Activated naive CD8-positive, alpha-beta T cell treated with anti-CD3 and anti-CD28 coated beads, Interleukin-2, amount 50 U/mL, for 24 hours (primary cell): ENCODE measurements at regions not wholly inside any gene's neighbourhood (a gene's known extent, or its start where the extent isn't known, plus 50 kb on each side); places are given as distances from the start of the nearest gene placed in this dataset.
"Not testable (repeated sequence)": the region's sequence is repeated elsewhere in the genome, so short reads cannot be mapped to it uniquely, and the experiment has no call there.

Source experiments
- ATAC-seq: fragments of 150-1000 bp; cut with Tn5 transposase; one replicate; pipeline ENCODE4 v1.10.0; 2021
- DNase-seq: peaks from one replicate; pipeline ENCODE4 v3.0.0; 2021
- H3K27ac Mint-ChIP-seq: one replicate; pipeline ENCODE4 v1.8.0; 2021; ENCODE audit warnings: mild to moderate bottlenecking, mixed read lengths
- H3K27me3 Mint-ChIP-seq: one replicate; pipeline ENCODE4 v1.8.0; 2021; ENCODE audit warnings: mixed read lengths
- H3K36me3 Mint-ChIP-seq: one replicate; pipeline ENCODE4 v1.8.0; 2021; ENCODE audit warnings: low read depth, mixed read lengths
- H3K4me1 Mint-ChIP-seq: one replicate; pipeline ENCODE4 v1.8.0; 2021; ENCODE audit warnings: mixed read lengths
- H3K4me3 Mint-ChIP-seq: one replicate; pipeline ENCODE4 v1.8.0; 2021; ENCODE audit warnings: mild to moderate bottlenecking, moderate library complexity, mixed read lengths
- H3K9me3 Mint-ChIP-seq: one replicate; pipeline ENCODE4 v1.8.0; 2021; ENCODE audit warnings: mixed read lengths

DNA sequence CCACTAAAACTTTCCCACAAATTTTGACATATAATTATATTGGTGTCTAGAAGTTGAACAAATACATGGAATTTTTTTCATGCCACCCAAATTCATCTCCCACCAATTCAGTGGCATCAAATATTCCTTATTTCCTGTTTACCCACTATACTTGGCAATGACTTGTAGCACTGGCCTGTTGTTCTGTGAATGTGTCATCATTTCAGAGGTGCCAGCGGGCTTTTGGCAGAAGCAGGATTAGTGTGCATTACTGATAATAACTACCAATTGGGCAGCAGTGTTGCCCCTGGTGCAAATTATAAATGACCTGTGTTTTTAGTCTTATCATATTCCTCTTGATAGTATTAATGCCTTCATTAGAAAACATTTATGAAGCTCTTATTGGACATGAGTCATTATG, 121.3 kb downstream of the TFAP2B start:
- Mint-ChIP-seq H3K27ac (no peak overlapping the region), H3K4me3 (no peak overlapping the region), H3K4me1 (no peaks in the 10 kb centered on the region), H3K9me3 (peaks cover 6% of the 10 kb centered on the region), H3K36me3 (no peaks in the 10 kb centered on the region), H3K27me3 (no peaks in the 10 kb centered on the region)
- ATAC-seq (no peak), DNase-seq (no peak)

DNA sequence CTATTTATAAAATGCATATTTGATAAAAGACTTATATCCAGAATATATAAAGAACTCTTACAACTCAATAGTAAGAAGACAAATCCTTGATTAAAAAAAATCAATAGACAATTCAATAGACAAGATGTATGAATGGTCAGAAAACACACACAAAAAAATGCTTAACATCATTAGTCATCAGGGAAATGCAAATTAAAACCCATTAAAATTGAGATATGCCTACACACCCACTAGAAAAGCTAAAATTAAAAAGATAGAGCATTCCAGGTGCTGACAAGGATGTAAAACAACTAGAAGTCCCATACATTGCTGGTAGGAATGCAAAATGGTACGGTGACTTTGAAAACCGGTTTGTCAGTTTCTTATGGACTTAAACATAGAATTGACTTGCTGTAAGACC, 127.1 kb downstream of the TFAP2B start:
- no peak for ATAC-seq
- DNase-seq, result no peak
- no peak overlapping the region for H3K27ac Mint-ChIP-seq
- H3K36me3 Mint-ChIP-seq, result no peaks in the 10 kb centered on the region
- H3K4me1 Mint-ChIP-seq, result no peaks in the 10 kb centered on the region
- H3K4me3 Mint-ChIP-seq, result no peak overlapping the region
- no peaks in the 10 kb centered on the region for H3K27me3 Mint-ChIP-seq
- peaks cover 6% of the 10 kb centered on the region for H3K9me3 Mint-ChIP-seq

DNA sequence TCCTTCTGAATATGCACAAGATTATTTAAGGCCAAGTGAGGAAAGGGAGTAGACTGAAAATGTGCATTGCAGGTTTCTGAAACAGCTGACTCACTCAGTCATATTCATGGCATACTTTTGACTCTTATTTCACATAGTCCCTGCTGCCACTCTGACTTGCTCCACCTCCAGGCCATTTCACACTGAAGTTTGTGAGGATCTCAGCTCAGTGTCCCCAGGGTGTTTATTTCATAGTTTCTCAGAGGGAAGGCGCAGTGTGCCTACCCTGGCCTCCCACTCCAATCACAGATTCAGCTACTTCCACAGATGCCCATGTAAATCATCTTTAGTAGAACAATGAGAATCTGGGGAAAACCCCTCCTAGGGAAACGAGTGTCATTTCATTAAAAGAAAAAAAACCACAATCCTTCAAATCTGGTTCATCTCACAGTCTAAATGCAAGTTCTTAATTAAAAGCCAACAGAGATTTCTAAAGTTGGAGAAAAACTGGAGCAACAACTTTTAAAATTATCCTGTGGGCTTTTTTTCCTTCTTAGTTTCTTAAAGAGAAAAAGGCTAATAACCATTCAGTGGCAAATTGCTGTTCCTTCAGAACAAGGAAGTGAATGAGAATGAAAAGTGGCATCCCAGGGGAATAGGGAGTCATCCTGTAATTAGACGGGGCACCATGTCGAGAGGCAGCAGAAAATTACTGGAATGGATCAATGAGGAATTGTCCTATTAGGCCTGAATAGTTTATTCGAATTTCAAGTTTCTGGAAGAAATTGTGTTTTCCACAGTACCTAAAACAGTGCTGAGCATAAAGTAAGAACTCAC, 133.6 kb downstream of the TFAP2B start:
- Mint-ChIP-seq H3K27me3 (no peaks in the 10 kb centered on the region), H3K4me1 (no peaks in the 10 kb centered on the region), H3K4me3 (no peak overlapping the region), H3K36me3 (no peaks in the 10 kb centered on the region), H3K9me3 (peaks cover 4% of the 10 kb centered on the region), H3K27ac (no peak overlapping the region)
- no peak for DNase-seq
- no peak for ATAC-seq

DNA sequence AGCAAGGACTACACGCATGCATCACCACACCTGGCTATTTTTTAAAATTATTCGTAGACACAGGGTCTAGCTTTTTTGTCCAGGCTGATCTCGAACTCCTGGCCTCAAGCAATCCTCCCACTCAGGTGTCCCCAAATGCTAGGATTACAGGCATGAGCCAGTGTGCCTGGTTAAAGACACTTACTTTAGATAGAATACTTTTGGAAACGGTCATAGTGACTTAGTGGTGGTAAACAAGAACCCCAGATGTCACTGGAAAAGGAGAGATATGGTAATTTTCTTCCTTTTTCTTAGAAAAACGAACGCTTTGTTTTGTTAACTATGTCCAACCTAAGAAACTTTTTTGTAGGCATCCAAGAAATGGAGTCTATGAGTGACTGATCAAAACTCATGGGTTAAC, 137.3 kb downstream of the TFAP2B start:
- Mint-ChIP-seq H3K4me3 (no peak overlapping the region), H3K36me3 (no peaks in the 10 kb centered on the region), H3K27me3 (no peaks in the 10 kb centered on the region), H3K9me3 (no peaks in the 10 kb centered on the region), H3K27ac (no peak overlapping the region), H3K4me1 (no peaks in the 10 kb centered on the region)
- ATAC-seq, result no peak
- DNase-seq, result no peak

DNA sequence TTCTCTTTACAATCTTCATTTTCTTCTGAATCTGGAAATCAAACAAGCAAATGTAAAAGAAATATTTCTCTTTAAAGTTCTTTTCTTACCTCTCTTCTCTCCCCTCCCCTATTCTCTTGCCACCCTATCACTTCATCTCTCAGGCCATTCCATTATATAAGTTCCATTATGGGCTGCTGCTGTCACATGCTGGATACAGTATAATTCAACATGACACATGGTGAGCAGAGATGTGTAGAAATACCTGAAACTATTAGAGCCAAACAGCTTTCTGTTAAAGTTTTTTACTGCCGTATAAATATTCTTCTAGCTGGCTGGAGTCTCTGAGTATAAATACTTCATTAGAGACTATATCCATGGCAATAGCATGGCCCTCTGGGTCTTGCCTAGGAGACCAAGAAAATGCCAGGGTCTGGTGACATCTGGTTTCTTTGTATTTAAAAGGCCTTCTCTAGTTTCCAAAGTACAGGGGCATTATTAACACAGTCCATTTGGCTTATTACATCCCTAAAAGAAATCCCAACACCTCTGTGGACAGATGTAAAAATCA, 139.6 kb downstream of the TFAP2B start:
- Mint-ChIP-seq H3K4me3 (no peak overlapping the region), H3K4me1 (no peaks in the 10 kb centered on the region), H3K27ac (no peak overlapping the region), H3K27me3 (no peaks in the 10 kb centered on the region), H3K36me3 (no peaks in the 10 kb centered on the region), H3K9me3 (no peaks in the 10 kb centered on the region)
- DNase-seq, result no peak
- no peak for ATAC-seq

DNA sequence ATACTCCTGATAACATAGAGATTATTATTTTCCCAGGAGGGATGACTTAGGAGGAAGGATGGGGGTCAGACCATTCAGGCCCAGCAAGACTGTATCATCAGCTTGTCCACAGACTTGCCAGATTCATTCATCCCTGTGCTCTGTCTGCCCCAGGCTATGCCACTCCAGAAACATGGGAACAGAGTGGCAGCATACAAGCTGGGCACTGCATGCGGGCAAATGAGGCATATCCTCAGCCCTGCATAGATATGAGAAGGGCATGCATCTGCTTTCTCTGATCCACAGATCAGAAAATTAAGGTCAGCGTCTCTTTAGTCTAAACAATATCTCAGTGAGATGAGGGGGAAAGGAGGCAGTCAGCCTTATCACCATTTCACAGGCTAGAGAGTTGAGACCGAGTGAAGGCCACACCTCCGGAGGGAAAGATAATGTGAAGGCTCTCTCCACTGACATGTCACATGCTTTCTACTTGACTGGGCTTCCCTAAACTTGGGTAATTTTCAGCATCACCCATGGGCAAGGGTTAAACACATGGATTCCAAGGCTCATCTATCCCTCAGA, 140.5 kb downstream of the TFAP2B start:
- H3K9me3 Mint-ChIP-seq, result no peaks in the 10 kb centered on the region
- no peaks in the 10 kb centered on the region for H3K4me1 Mint-ChIP-seq
- H3K27ac Mint-ChIP-seq, result no peak overlapping the region
- DNase-seq, result no peak
- no peak for ATAC-seq
- no peak overlapping the region for H3K4me3 Mint-ChIP-seq
- no peaks in the 10 kb centered on the region for H3K36me3 Mint-ChIP-seq
- H3K27me3 Mint-ChIP-seq, result no peaks in the 10 kb centered on the region

DNA sequence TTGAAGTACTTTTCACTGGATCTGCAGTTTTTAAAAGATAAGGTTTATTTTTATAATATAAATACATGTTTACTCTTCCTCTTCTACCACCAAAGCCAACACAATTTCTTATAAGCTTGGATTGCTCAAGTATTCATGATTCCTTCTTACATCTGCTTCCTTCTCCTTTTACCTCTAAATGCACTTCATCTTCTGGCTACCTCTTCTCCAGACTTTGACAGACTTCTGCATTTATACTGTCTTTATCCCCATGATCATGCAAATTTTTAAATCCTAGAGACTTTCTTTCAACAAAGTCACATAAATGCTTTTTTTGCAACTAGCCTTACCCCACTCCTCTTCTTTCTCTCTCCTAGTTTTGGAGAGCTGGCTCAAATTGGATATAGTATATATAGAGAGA, 142.9 kb downstream of the TFAP2B start:
- DNase-seq (no peak), ATAC-seq (no peak)
- Mint-ChIP-seq H3K9me3 (no peaks in the 10 kb centered on the region), H3K4me3 (no peak overlapping the region), H3K27me3 (no peaks in the 10 kb centered on the region), H3K36me3 (no peaks in the 10 kb centered on the region), H3K4me1 (no peaks in the 10 kb centered on the region), H3K27ac (no peak overlapping the region)

DNA sequence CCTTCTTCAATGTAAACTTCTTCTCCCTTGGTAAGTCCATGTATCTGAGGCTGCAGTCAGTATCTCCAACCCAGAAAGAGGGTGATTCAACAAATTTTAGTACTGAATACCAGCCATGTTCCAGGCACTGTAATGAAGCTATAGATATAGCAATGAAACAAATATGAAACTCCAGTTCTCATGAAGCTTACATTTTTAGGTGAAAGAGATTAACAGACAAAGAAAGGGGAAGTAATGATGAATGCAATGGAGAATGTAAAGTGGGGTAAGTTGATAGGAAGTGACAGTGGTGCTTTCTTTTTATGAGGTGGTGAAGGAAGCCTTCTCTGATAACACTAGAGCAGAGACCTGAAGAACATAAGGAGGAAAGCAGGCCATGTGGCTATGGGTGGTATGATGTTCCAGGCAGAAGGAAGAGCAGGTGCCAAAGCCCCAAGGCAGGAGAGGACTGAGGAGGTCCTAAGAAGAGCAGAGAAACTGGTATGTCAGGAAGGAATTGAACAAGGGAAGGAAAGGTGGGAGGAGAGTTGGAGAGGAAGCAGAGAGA, 143.6 kb downstream of the TFAP2B start:
- Mint-ChIP-seq H3K27me3 (no peaks in the 10 kb centered on the region), H3K27ac (no peak overlapping the region), H3K4me1 (no peaks in the 10 kb centered on the region), H3K36me3 (no peaks in the 10 kb centered on the region), H3K4me3 (no peak overlapping the region), H3K9me3 (peaks cover 5% of the 10 kb centered on the region)
- DNase-seq, result no peak
- ATAC-seq, result no peak

DNA sequence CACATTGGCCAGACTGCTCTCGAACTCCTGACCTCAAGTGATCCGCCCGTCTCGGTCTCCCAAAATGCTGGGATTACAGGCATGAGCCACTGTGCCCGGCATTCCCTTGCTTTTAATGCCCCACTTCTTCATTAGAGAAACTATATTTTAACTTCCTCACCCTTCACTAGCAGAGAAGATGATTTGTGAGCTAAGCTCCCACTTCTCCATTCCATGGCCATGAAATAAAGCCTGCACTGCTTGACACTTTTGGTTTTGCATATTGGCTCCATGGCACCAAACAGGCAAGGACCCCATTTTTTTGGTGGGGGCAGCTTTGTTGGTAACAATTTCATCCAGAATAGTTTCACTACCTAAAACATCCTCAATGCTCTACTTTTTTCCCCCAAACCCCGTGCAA, 145.3 kb downstream of the TFAP2B start:
- no peak overlapping the region for H3K4me3 Mint-ChIP-seq
- H3K36me3 Mint-ChIP-seq, result no peaks in the 10 kb centered on the region
- DNase-seq (no peak), ATAC-seq (no peak)
- no peaks in the 10 kb centered on the region for H3K4me1 Mint-ChIP-seq
- H3K27ac Mint-ChIP-seq, result no peak overlapping the region
- H3K27me3 Mint-ChIP-seq, result no peaks in the 10 kb centered on the region
- H3K9me3 Mint-ChIP-seq, result peaks cover 6% of the 10 kb centered on the region

DNA sequence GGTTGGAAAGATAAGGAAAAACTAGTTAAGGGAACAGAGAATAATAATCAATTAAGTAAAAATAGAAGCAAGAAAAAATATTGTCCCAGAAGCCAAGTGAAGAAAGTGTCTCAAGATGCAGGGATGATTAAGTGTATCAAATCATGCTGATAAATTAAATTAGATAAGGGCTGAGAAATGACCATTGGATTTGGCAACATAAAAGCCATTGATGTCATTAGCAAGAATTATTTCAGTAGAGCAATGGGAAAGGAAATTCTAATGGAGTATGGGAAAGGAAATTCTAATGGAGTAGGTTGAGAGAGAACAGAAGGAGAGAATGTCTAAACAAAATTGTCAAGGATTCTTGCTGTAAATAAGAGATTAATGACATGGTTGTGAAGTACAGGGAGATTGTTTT, 146.8 kb downstream of the TFAP2B start:
- H3K4me3 Mint-ChIP-seq, result no peak overlapping the region
- H3K27me3 Mint-ChIP-seq, result no peaks in the 10 kb centered on the region
- ATAC-seq (no peak), DNase-seq (no peak)
- no peaks in the 10 kb centered on the region for H3K4me1 Mint-ChIP-seq
- no peaks in the 10 kb centered on the region for H3K36me3 Mint-ChIP-seq
- H3K9me3 Mint-ChIP-seq, result peaks cover 6% of the 10 kb centered on the region
- no peak overlapping the region for H3K27ac Mint-ChIP-seq

DNA sequence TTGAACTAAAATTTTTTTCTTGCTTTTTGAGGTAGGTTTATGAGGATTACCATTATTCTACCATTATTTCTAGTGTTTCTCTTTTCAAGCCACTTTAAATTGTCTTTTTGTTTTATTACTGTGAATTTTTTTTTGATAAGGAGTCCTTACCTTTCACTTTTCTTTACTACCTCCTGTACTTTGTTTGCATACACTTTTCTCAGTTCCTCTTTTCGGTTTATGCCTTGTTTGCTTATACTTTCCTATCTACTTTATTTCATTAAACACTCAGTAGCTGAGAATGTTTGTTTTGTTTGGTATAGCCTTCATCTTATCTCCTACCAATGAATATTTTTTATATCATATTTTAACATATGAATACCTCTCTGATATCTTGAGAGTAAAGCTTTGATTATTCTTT, 147.9 kb downstream of the TFAP2B start:
- H3K4me3 Mint-ChIP-seq, result no peak overlapping the region
- H3K36me3 Mint-ChIP-seq, result no peaks in the 10 kb centered on the region
- ATAC-seq, result no peak
- H3K4me1 Mint-ChIP-seq, result no peaks in the 10 kb centered on the region
- no peak overlapping the region for H3K27ac Mint-ChIP-seq
- H3K27me3 Mint-ChIP-seq, result no peaks in the 10 kb centered on the region
- DNase-seq, result no peak
- peaks cover 6% of the 10 kb centered on the region for H3K9me3 Mint-ChIP-seq

DNA sequence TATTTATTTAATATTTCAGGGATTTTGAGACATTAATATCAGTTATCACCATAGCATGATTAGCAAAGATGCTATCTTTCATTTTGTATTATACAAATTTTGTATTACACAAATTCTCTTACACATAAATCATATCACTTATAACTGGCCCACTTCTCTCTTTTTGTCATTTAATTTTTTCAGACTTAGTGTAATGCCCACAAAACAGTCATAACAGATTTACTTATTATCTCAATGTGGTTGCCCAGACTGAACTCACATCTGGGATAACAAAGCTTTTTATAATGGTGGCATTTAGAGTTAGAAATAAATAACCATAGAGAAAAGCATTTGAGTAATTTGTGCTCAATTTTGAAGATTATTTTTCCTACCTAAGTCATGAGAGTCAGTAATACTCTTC, 148.3 kb downstream of the TFAP2B start:
- no peak for ATAC-seq
- Mint-ChIP-seq H3K4me3 (no peak overlapping the region), H3K27me3 (no peaks in the 10 kb centered on the region), H3K27ac (no peak overlapping the region), H3K36me3 (no peaks in the 10 kb centered on the region), H3K4me1 (no peaks in the 10 kb centered on the region), H3K9me3 (peaks cover 6% of the 10 kb centered on the region)
- DNase-seq, result no peak

DNA sequence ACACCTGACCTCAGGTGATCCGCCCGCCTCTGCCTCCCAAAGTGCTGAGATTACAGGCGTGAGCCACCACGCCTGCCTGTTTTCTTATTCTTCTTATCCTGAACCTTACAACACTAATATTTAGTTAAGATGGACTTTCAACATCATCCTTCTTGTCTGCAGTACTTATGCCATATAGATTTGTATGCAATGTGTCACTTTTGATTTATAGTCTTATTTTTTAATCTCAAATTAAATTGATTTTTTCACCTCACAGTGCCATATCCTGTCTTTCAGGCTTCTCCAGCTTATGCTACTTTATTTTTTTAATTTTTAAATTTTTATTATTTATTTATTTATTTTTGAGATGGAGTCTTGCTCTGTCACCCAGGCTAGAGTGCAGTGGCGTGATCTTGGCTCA, 149.6 kb downstream of the TFAP2B start:
- not testable (repeated sequence) for DNase-seq, H3K4me3 Mint-ChIP-seq, H3K36me3 Mint-ChIP-seq, H3K4me1 Mint-ChIP-seq, ATAC-seq, H3K27ac Mint-ChIP-seq, H3K27me3 Mint-ChIP-seq, H3K9me3 Mint-ChIP-seq

DNA sequence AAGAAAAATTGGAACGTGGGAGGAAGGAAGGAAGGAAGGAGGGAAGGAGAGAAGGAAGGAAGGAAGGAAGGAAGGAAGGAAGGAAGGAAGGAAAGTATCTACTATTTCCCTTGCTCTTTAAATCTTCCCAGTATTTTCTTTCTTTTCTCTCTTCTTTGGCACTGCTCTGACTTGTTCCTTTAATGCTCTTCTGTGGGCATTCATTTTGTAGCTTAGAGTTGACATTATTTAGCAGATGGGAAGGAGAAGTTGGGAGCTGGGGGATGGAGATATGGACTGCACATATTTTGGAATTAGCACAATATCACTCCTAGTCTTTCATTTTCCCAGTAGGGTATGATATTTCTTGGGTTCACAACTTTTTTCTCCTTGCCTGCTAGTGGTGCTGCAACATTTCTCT, 152.2 kb downstream of the TFAP2B start:
- H3K4me1 Mint-ChIP-seq, result no peaks in the 10 kb centered on the region
- no peak for ATAC-seq
- no peak overlapping the region for H3K4me3 Mint-ChIP-seq
- no peak for DNase-seq
- no peak overlapping the region for H3K27ac Mint-ChIP-seq
- H3K36me3 Mint-ChIP-seq, result no peaks in the 10 kb centered on the region
- peaks cover 6% of the 10 kb centered on the region for H3K9me3 Mint-ChIP-seq
- H3K27me3 Mint-ChIP-seq, result no peaks in the 10 kb centered on the region

DNA sequence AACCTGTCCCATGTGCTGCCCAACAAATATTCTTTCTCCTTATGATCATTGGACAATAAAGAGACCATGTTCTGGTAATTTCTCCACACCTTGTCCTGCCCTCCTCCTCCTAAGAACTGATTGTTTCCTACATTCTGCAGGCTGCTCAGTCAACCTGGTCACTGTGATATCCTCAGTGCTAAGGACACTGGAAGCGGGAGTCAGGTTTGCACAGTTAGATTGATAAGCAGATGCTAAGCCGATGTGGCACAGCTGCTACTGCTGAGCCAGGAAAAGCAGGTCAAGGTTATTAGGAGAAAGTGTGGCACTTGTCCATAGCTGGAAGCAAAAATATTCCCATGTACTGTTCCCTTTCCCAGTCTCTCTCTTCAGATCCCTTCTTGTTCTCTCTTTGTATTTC, 154.8 kb downstream of the TFAP2B start:
- H3K36me3 Mint-ChIP-seq, result no peaks in the 10 kb centered on the region
- DNase-seq (no peak), ATAC-seq (no peak)
- no peaks in the 10 kb centered on the region for H3K9me3 Mint-ChIP-seq
- no peaks in the 10 kb centered on the region for H3K4me1 Mint-ChIP-seq
- no peak overlapping the region for H3K4me3 Mint-ChIP-seq
- H3K27ac Mint-ChIP-seq, result no peak overlapping the region
- no peaks in the 10 kb centered on the region for H3K27me3 Mint-ChIP-seq
